Cardiac fibroblast (primary cell): ENCODE measurements at regions not wholly inside any gene's neighbourhood (a gene's known extent, or its start where the extent isn't known, plus 50 kb on each side); places are given as distances from the start of the nearest gene placed in this dataset.

Source experiments
- DNase-seq, 2 donors: peaks; one replicate each; pipeline versions ENCODE4 v3.0.0 to v3.0.0-alpha.2; 2010; ENCODE audit warnings: low read depth in 2 of 2
- H3K4me3 ChIP-seq, 2 donors: replicated peaks in 1 of 2; 1 replicate in 1 of 2; 2 replicates in 1 of 2; pipeline ENCODE4 v1.5.1; 2011; ENCODE audit warnings: low read depth in 2 of 2, low read length in 2 of 2, mild to moderate bottlenecking in 2 of 2, moderate library complexity in 1 of 2
- CTCF ChIP-seq: IDR thresholded peaks from one replicate; pipeline ENCODE4 v1.5.1; 2011; ENCODE audit warnings: low read depth, mild to moderate bottlenecking, low read length, inconsistent platforms

- H3K4me3 ChIP-seq = no peak overlapping the region
- no peak for TF ChIP-seq CTCF
- DNase-seq = no peak
Measured at GRCh38 chr3:24607281-24607680, 112.6 kb upstream of the THRB start.

GRCh38 chr3:24608701-24609390 lies 114.2 kb upstream of the THRB start:
- no peak for TF ChIP-seq CTCF
- DNase-seq = peak in 1 of 2 donors; percentile 19
- no peak overlapping the region for H3K4me3 ChIP-seq

- no peak overlapping the region for H3K4me3 ChIP-seq
- DNase-seq = no peak
- no peak for TF ChIP-seq CTCF
Measured at GRCh38 chr3:24614359-24614758, 119.7 kb upstream of the THRB start.

- no peak for DNase-seq
- TF ChIP-seq CTCF = no peak
Measured at GRCh38 chr3:24615177-24615576, 120.5 kb upstream of the THRB start.

GRCh38 chr3:24616110-24616829 lies 121.6 kb upstream of the THRB start:
- no peak for TF ChIP-seq CTCF
- H3K4me3 ChIP-seq = no peak overlapping the region
- DNase-seq = no peak

More at GRCh38 chr3:24615177-24615576, 120.5 kb upstream of the THRB start:
- H3K4me3 ChIP-seq = no peak overlapping the region

GRCh38 chr3:24622138-24622537 lies 127.5 kb upstream of the THRB start:
- no peak for TF ChIP-seq CTCF
- no peak overlapping the region for H3K4me3 ChIP-seq
- peak in 1 of 2 donors; percentile 12 for DNase-seq
